Fibroblast of lung (primary cell): ENCODE measurements at regions not wholly inside any gene's neighbourhood (a gene's known extent, or its start where the extent isn't known, plus 50 kb on each side); places are given as distances from the start of the nearest gene placed in this dataset.

ENCODE experiments used
- DNase-seq, 2 donors: peaks; one replicate each; pipeline versions ENCODE4 v3.0.0 to v3.0.0-alpha.2; 2010; ENCODE audit warnings: low read depth in 2 of 2
- H2AFZ ChIP-seq: 2 replicates; pipeline ENCODE4 v1.5.1; 2012; ENCODE audit warnings: low read length, control low read depth, inconsistent platforms
- H3K27ac ChIP-seq: 2 replicates; pipeline ENCODE4 v1.5.1; 2011; ENCODE audit warnings: low read length, control low read depth; ENCODE audit not compliant: insufficient read depth
- H3K27me3 ChIP-seq: 2 replicates; pipeline ENCODE4 v1.5.1; 2011; ENCODE audit warnings: mild to moderate bottlenecking, low read length; ENCODE audit not compliant: control insufficient read depth, insufficient read depth
- H3K36me3 ChIP-seq: 2 replicates; pipeline ENCODE4 v1.5.1; 2011; ENCODE audit warnings: low read length; ENCODE audit not compliant: control insufficient read depth, insufficient read depth
- H3K4me1 ChIP-seq: 2 replicates; pipeline ENCODE4 v1.5.1; 2011; ENCODE audit warnings: low read length; ENCODE audit not compliant: control insufficient read depth, insufficient read depth; ENCODE audit errors: extremely low read depth
- H3K4me2 ChIP-seq: 2 replicates; pipeline ENCODE4 v1.5.1; 2011; ENCODE audit warnings: low read length, control low read depth; ENCODE audit not compliant: insufficient read depth; ENCODE audit errors: extremely low read depth
- H3K4me3 ChIP-seq, 4 experiments: fragments of 200-600 bp in 1 of 4; sonication (generic) in 1 of 4; replicated peaks in 1 of 4; 2 replicates each; pipeline ENCODE4 v1.5.1; 2011 to 2016; ENCODE audit warnings: low read length in 4 of 4, low read depth in 3 of 4, mild to moderate bottlenecking in 3 of 4, control low read depth in 2 of 4, inconsistent platforms in 1 of 4, mixed read lengths in 1 of 4; ENCODE audit not compliant: insufficient read depth in 1 of 4; ENCODE audit errors: control extremely low read depth in 1 of 4
- H3K79me2 ChIP-seq: 2 replicates; pipeline ENCODE4 v1.5.1; 2012; ENCODE audit warnings: mild to moderate bottlenecking, low read length, inconsistent platforms; ENCODE audit not compliant: control insufficient read depth, insufficient read depth
- H3K9ac ChIP-seq: 2 replicates; pipeline ENCODE4 v1.5.1; 2011; ENCODE audit warnings: mild to moderate bottlenecking, low read length, control low read depth; ENCODE audit not compliant: insufficient read depth
- H3K9me3 ChIP-seq: 2 replicates; pipeline ENCODE4 v1.5.1; 2012; ENCODE audit warnings: low read depth, low read length; ENCODE audit not compliant: control insufficient read depth, insufficient read depth
- H4K20me1 ChIP-seq: 2 replicates; pipeline ENCODE4 v1.5.1; 2011; ENCODE audit warnings: low read length; ENCODE audit not compliant: control insufficient read depth, insufficient read depth; ENCODE audit errors: extremely low read depth
- CTCF ChIP-seq, 2 donors: IDR thresholded peaks in 1 of 2; conservative IDR thresholded peaks in 1 of 2; 1 replicate in 1 of 2; 2 replicates in 1 of 2; pipeline ENCODE4 v1.5.1; 2011 to 2012; ENCODE audit warnings: low read length in 2 of 2, control low read depth in 1 of 2, inconsistent platforms in 1 of 2, low read depth in 1 of 2, mild to moderate bottlenecking in 1 of 2
- EZH2 ChIP-seq: IDR thresholded peaks from 2 replicates; pipeline ENCODE4 v1.5.1; 2012; ENCODE audit warnings: low read length, control low read depth, mild to moderate bottlenecking; ENCODE audit errors: missing control alignments

GRCh38 chr9:100919506-100919905 is 109.0 kb upstream of the PLPPR1 start:
- Histone ChIP-seq H3K4me1 (no peaks in the 10 kb centered on the region), H3K4me3 (no peak overlapping the region), H3K9ac (no peak overlapping the region), H3K4me2 (no peak overlapping the region), H3K27me3 (no peaks in the 10 kb centered on the region), H3K9me3 (no peaks in the 10 kb centered on the region), H3K79me2 (no peaks in the 10 kb centered on the region), H2AFZ (no peak overlapping the region), H3K36me3 (no peaks in the 10 kb centered on the region), H4K20me1 (no peaks in the 10 kb centered on the region), H3K27ac (no peak overlapping the region)
- no peak for DNase-seq
- TF ChIP-seq EZH2: no peak

GRCh38 chr9:100926366-100926765 is 102.2 kb upstream of the PLPPR1 start:
- Histone ChIP-seq H3K79me2 (no peaks in the 10 kb centered on the region), H3K36me3 (no peaks in the 10 kb centered on the region), H3K4me3 (no peak overlapping the region), H3K27ac (no peak overlapping the region), H3K9me3 (no peaks in the 10 kb centered on the region), H4K20me1 (no peaks in the 10 kb centered on the region), H3K4me2 (no peak overlapping the region), H3K4me1 (no peaks in the 10 kb centered on the region), H3K9ac (no peak overlapping the region), H3K27me3 (no peaks in the 10 kb centered on the region), H2AFZ (no peak overlapping the region)
- TF ChIP-seq EZH2: no peak
- TF ChIP-seq CTCF (conservative IDR thresholded peaks at IDR 0.05 in 1 of 2, IDR thresholded peaks at IDR 0.05 in 1 of 2; ENCODE audit: low read depth in 1 of 2, low read length in 2 of 2): no peak
- no peak for DNase-seq

GRCh38 chr9:100927763-100928162 is 100.8 kb upstream of the PLPPR1 start:
- H3K79me2 ChIP-seq: no peaks in the 10 kb centered on the region
- no peak overlapping the region for H3K4me3 ChIP-seq
- DNase-seq: no peak
- H3K27me3 ChIP-seq: no peaks in the 10 kb centered on the region
- no peaks in the 10 kb centered on the region for H3K36me3 ChIP-seq
- H3K4me2 ChIP-seq: no peak overlapping the region
- no peak overlapping the region for H3K27ac ChIP-seq
- TF ChIP-seq EZH2: no peak
- TF ChIP-seq CTCF (conservative IDR thresholded peaks at IDR 0.05 in 1 of 2, IDR thresholded peaks at IDR 0.05 in 1 of 2; ENCODE audit: low read depth in 1 of 2, low read length in 2 of 2): no peak
- H3K9ac ChIP-seq: no peak overlapping the region
- no peaks in the 10 kb centered on the region for H3K9me3 ChIP-seq
- H3K4me1 ChIP-seq: no peaks in the 10 kb centered on the region
- H4K20me1 ChIP-seq: no peaks in the 10 kb centered on the region
- H2AFZ ChIP-seq: no peak overlapping the region
